DLD1 (cell line): ENCODE measurements at regions not wholly inside any gene's neighbourhood (a gene's known extent, or its start where the extent isn't known, plus 50 kb on each side); places are given as distances from the start of the nearest gene placed in this dataset.
"Not testable (repeated sequence)": the region's sequence is repeated elsewhere in the genome, so short reads cannot be mapped to it uniquely, and the experiment has no call there.

Experiments
- in situ Hi-C: cut with HindIII; loops from 2 replicates; pipeline ENCODE4 v1.10.0; 2017; ENCODE audit warnings: low sequenced_read_pairs

DNA sequence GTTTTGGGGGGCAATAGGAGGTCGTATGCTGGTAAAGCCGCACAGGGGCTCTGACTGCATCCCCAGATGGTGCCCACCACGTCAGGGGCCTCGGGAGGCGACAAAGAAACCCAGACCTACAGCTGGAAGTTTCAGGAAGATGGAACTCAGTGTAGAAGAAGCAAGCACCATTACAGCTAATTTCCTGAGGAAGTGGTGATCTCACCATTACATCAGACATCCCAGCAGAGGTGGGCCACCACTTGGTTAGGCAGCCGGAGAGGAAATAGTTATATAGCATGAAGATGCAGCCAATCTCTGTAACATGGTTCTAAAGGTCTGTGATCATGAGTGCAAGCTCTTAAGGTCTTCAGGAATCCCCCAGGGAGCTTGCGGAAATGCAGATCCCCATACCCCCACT lies 127.3 kb upstream of the PCBD1 start:
- in situ Hi-C loops = no loop called here

DNA sequence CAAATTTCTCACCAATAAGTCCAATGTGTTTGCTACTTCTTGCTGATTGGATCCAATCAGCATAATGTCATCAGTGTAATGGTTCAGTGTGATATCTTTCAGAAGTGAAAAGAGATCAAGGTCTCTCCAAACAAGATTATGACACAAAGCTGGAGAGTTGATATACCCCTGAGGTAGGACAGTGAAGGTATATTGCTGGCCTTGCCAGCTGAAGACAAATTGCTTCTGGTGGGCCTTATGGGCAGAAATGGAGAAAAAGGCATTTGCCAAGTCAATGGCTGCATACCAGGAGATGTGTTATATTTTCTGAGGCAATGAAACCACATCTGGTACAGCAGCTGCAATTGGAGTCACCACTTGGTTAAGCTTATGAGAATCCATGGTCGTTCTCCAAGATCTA lies 131.7 kb upstream of the PCBD1 start:
- in situ Hi-C loops = not testable (repeated sequence)

DNA sequence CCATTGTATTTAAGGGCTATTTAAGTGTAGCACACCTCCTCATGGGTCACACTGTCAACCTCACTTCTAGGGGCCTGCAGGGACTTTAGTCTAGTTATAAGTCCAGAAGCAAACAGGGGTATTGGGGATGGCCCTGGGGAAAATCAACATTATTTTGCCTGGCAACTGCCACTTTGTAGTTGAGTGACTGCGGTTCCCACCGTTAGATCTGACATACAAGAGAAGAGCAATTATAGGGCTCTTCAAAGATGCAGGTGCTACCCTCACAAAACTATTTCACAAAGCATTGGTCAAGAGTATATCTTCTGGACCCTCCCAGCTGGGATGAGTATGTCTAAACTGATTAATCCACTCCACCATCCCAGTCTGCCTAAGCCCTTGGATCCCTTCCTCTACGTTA lies 133.0 kb upstream of the PCBD1 start:
- in situ Hi-C loops = no loop called here

GRCh38 chr10:71023704-71024283 lies 135.4 kb upstream of the PCBD1 start:
- in situ Hi-C loops = no loop called here

- in situ Hi-C loops = no loop called here
These were observed 136.1 kb upstream of the PCBD1 start for GRCh38 chr10:71024490-71024889.

GRCh38 chr10:71025535-71025934 lies 137.2 kb upstream of the PCBD1 start:
- in situ Hi-C loops = no loop called here

- in situ Hi-C loops = no loop called here
These were observed 139.7 kb upstream of the PCBD1 start for GRCh38 chr10:71028066-71028465.

- in situ Hi-C loops = no loop called here
These were observed 141.1 kb upstream of the PCBD1 start for GRCh38 chr10:71029411-71029892.

- in situ Hi-C loops = no loop called here
These were observed 141.5 kb upstream of the PCBD1 start for GRCh38 chr10:71029907-71030306.

GRCh38 chr10:71031026-71031425 lies 142.7 kb upstream of the PCBD1 start:
- in situ Hi-C loops = no loop called here

GRCh38 chr10:71031603-71032002 lies 143.2 kb upstream of the PCBD1 start:
- in situ Hi-C loops = no loop called here

GRCh38 chr10:71032887-71033286 lies 144.5 kb upstream of the PCBD1 start:
- in situ Hi-C loops = no loop called here

- in situ Hi-C loops = no loop called here
These were observed 145.1 kb upstream of the PCBD1 start for GRCh38 chr10:71033396-71033980.

DNA sequence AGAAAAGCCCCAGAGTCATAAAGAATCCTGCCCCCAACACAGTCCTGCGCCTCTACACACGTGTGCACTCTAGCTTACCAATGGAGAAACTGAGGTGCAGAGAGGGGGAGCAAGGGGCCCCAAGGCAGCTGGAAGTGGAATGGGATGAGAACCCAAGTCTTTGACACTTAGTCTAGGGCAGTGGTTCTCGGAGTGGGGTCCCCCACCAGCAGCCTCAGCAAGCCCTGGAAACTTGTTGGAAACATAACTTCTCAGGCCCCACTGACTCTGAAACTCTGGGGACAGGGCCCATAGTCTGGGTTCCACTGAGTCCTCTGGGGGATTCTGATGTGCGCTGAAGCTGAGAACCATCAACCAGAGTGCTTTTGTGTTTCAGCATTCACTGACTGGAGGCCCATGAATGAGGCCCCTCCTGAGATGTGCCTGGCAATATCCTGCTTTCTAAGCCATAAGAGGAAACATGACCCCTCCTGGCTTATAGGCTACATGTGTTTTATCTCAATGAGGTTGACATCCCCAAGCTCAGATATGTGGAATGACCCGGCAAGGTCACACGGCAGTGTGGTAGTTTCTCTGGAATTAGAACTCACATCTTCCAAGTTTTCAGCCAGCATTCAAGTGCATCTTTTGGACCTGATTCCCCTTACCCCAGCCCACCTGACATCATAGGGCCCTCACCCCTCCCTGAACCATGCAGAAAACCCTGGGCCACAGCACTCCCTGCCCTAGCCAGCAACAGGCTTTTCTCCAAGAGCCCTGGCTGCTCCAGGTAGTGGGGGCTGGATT lies 147.3 kb upstream of the PCBD1 start:
- in situ Hi-C loops = no loop called here

- in situ Hi-C loops = no loop called here
These were observed 148.1 kb upstream of the PCBD1 start for GRCh38 chr10:71036297-71036966.

- in situ Hi-C loops = no loop called here
These were observed 149.8 kb upstream of the PCBD1 start for GRCh38 chr10:71038091-71038633.

DNA sequence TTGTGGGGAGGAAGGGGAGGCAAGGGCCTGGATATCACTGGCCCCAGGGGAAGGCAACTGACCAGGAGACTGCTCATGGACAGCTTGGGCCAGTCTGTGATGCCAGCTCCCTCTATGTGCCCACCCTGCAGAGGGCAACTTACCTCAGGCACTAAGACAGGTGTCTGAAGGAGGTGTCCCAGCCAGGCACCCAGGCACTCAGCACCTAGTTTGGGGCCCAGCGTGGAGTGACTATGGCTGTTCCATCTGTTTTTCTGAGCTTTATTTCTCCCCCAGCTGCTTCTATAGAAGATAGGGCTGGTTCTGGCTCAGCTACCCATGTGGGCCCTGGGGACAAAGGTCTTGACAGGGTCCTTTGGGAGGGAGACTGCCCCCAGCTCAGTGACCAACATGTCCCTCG lies 150.6 kb upstream of the PCBD1 start:
- in situ Hi-C loops = no loop called here

GRCh38 chr10:71039551-71039950 lies 151.2 kb upstream of the PCBD1 start:
- in situ Hi-C loops = no loop called here

DNA sequence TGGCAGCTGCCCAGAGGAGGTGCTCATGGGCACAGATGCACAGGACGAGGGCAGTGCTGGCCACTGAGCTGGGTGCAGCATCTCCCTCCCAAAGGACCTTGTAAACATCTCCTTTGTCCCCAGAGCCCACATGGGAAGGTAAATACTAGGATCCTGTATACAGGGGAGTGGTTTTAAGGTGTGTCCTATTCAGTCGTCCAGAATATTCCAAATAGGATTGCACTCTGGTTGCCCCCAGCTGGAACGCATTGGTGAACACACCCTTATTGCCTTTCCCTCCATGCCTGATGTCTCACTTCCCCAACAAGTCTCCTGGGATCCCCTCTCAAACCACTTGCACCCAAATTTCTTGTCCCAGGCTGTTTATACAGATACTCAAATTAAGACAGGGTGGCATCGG lies 152.0 kb upstream of the PCBD1 start:
- in situ Hi-C loops = no loop called here

GRCh38 chr10:71040846-71041605 lies 152.7 kb upstream of the PCBD1 start:
- in situ Hi-C loops = no loop called here

DNA sequence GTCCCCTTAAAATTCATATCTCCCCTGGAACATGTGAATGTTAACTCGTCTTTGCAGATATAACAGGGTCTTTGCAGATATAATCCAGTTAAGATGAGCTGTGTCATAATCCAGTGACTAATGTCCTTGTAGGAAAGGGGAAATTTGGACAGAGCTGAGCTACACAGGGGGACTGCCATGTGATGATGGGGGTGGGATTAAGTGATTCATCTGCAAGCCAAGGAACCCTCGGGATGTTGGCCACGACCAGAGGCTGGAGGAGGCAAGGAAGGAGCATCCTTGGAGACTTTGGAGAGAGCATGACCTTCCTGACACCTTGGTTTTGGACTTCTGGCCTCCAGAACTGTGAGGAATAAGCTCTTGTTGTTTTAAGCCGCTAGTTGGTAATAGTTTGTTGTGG lies 153.9 kb upstream of the PCBD1 start:
- in situ Hi-C loops = no loop called here
